Lower lobe of right lung (tissue), 2 donors: ENCODE measurements at regions not wholly inside any gene's neighbourhood (a gene's known extent, or its start where the extent isn't known, plus 50 kb on each side); places are given as distances from the start of the nearest gene placed in this dataset.

Source experiments
- ATAC-seq, 2 donors: fragments of 200-7000 bp; cut with Tn5 transposase; one replicate each; pipeline ENCODE4 v1.9.1; 2020 to 2022; ENCODE audit warnings: mild to moderate bottlenecking in 2 of 2, moderate library complexity in 2 of 2
- DNase-seq: peaks from one replicate; pipeline ENCODE4 v3.0.0-alpha.2; 2020
- H3K27ac ChIP-seq: fragments of 200-600 bp; one replicate; pipeline ENCODE4 v1.8.0; 2022
- H3K27me3 ChIP-seq: fragments of 200-600 bp; one replicate; pipeline ENCODE4 v1.8.0; 2022; ENCODE audit warnings: low read depth
- H3K36me3 ChIP-seq: fragments of 200-600 bp; one replicate; pipeline ENCODE4 v1.8.0; 2022; ENCODE audit warnings: mild to moderate bottlenecking
- H3K4me1 ChIP-seq: fragments of 200-600 bp; one replicate; pipeline ENCODE4 v1.8.0; 2022
- H3K4me3 ChIP-seq: fragments of 200-600 bp; one replicate; pipeline ENCODE4 v1.8.0; 2022; ENCODE audit warnings: mild to moderate bottlenecking
- H3K9me3 ChIP-seq: fragments of 200-600 bp; one replicate; pipeline ENCODE4 v1.8.0; 2022
- CTCF ChIP-seq: fragments of 200-600 bp; IDR thresholded peaks from one replicate; pipeline ENCODE4 v1.8.0; 2022; ENCODE audit warnings: antibody characterized with exemption, mild to moderate bottlenecking
- intact Hi-C: fragments of 100-400 bp; cut with DNase I; formaldehyde crosslinking; loops from one replicate; pipeline ENCODE4 v1.11.0; 2022
- donor health status: DM: no; HTN: yes; CAD: no; lungs with severe emphysema.

GRCh38 chr13:47142105-47142504, 245.3 kb upstream of the HTR2A start:
- H3K27ac ChIP-seq, result no peak overlapping the region
- DNase-seq (no peak), ATAC-seq (no peak)
- no peaks in the 10 kb centered on the region for H3K36me3 ChIP-seq
- H3K4me1 ChIP-seq, result no peaks in the 10 kb centered on the region
- intact Hi-C loops, result no loop called here
- no peaks in the 10 kb centered on the region for H3K9me3 ChIP-seq
- H3K27me3 ChIP-seq, result no peaks in the 10 kb centered on the region
- TF ChIP-seq CTCF, result no peak
- H3K4me3 ChIP-seq, result no peak overlapping the region

DNA sequence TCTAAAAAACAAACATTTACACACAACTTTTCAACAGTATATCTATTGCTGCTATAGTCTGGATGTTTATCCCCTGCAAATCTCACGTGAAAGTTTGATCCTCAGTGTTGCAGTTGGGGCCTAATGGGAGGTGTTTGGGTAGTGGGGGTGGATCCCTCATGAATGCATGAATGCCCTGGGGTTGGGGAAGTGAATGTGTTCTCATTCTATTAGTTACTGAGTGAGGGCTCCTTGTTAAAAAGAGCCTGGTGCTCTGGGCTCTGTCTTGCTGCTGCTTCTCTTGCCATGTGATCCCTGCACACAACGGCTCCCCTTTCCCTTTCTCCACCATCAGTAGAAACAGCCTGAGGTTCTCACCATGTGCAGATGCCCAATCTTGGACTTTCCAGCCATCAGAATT, 242.7 kb upstream of the HTR2A start:
- ATAC-seq, result no peak
- no peak for DNase-seq
- no peak overlapping the region for H3K4me3 ChIP-seq
- no peaks in the 10 kb centered on the region for H3K4me1 ChIP-seq
- no peak overlapping the region for H3K27ac ChIP-seq
- H3K27me3 ChIP-seq, result no peaks in the 10 kb centered on the region
- intact Hi-C loops, result no loop called here
- H3K9me3 ChIP-seq, result no peaks in the 10 kb centered on the region
- no peaks in the 10 kb centered on the region for H3K36me3 ChIP-seq
- no peak for TF ChIP-seq CTCF

DNA sequence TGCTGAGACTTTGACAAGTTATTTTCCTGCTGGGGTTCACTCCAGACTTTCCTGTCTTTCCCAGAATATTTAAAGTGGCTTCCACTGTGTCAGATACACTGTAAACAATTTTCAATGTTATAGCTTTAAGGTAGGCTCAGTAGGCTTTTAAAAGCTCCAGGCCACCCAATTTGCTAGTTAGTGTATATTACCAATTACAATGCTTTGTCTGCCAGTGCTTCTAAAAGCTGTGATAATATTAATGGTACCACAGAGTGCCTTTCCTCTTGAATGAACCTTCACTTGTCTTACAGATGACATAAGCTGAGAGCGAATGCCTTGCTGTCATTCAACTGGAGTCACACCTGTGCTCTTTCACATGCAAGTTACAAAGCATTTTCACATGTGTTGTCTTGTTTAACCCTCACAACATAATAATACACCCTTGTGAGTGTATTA, 239.7 kb upstream of the HTR2A start:
- H3K36me3 ChIP-seq, result no peaks in the 10 kb centered on the region
- H3K27me3 ChIP-seq, result no peaks in the 10 kb centered on the region
- ATAC-seq (no peak), DNase-seq (no peak)
- H3K9me3 ChIP-seq, result no peaks in the 10 kb centered on the region
- no peaks in the 10 kb centered on the region for H3K4me1 ChIP-seq
- H3K4me3 ChIP-seq, result no peak overlapping the region
- no peak overlapping the region for H3K27ac ChIP-seq
- TF ChIP-seq CTCF, result no peak
- intact Hi-C loops, result no loop called here

DNA sequence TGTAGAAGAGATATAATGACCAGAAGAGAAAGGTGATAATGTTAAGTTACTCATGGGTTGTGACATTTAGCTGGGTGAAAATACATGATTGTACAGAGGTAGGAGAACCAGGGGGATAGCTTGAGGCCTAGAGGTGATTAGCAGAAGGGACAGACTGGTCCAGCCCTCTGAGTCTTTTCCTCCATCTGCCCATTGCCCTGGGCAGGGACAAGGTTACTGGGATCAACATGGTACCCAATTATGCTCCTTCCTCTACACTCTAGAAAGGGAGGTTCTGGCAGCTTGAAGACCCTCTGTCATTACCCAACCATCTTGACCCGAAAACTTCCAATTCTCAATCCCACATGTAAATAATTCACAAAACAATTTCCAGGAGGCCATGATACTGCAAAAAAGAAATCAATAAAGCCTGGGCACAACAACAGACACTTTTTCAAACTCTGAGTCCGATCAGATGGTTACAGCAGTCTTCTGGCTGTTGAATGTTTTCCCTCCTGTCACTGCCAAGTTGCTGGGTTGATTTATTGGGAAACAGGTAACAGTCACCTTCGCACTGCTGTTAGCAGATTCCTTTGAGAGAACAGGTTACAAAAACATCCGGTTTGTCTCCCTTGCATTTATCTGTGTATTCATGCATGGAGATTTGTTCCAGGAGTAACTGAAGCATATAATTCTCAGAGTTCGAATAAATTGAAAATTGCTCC, 239.1 kb upstream of the HTR2A start:
- no peaks in the 10 kb centered on the region for H3K27me3 ChIP-seq
- H3K9me3 ChIP-seq, result no peaks in the 10 kb centered on the region
- no peaks in the 10 kb centered on the region for H3K4me1 ChIP-seq
- no peak overlapping the region for H3K4me3 ChIP-seq
- no peak for DNase-seq
- intact Hi-C loops, result no loop called here
- ATAC-seq, result no peak
- H3K36me3 ChIP-seq, result no peaks in the 10 kb centered on the region
- TF ChIP-seq CTCF, result no peak
- no peak overlapping the region for H3K27ac ChIP-seq

DNA sequence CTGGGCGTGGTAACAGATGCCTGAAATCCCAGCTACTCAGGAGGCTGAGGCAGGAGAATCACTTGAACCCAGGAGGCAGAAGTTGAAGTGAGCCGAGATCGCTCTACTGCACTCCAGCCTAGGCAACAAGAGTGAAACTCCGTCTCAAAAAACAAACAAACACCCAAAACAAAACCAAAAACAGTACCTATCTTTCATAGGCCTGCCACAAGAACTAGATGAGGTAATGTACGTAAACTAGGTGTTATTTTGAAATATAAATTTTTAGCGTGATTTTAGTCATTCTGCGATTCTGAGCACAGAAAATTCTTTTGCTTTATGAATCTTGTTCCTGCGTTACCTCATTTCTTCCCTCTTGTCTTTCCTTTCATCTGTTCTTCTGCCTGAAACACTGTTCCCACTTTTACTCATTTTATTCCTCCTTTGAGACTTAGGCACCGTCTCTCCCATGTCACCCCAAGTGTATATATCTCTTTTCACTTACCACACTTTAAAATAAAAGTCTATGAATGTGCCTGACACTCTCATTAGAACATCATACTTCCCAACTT, 238.2 kb upstream of the HTR2A start:
- DNase-seq (no peak), ATAC-seq (no peak)
- no peaks in the 10 kb centered on the region for H3K9me3 ChIP-seq
- H3K27ac ChIP-seq, result no peak overlapping the region
- no peak overlapping the region for H3K4me3 ChIP-seq
- no peaks in the 10 kb centered on the region for H3K36me3 ChIP-seq
- TF ChIP-seq CTCF, result no peak
- no peaks in the 10 kb centered on the region for H3K4me1 ChIP-seq
- intact Hi-C loops, result no loop called here
- no peaks in the 10 kb centered on the region for H3K27me3 ChIP-seq
